OCI-LY1 (cell line): ENCODE measurements at regions not wholly inside any gene's neighbourhood (a gene's known extent, or its start where the extent isn't known, plus 50 kb on each side); places are given as distances from the start of the nearest gene placed in this dataset.

Source experiments
- H2AFZ ChIP-seq: fragments of 200-600 bp; sonication (generic), shearing (Covaris generic); 2 replicates; pipeline ENCODE4 v1.6.0; 2014; ENCODE audit warnings: antibody characterized with exemption, mild to moderate bottlenecking, low read length
- H3F3A ChIP-seq: fragments of 200-600 bp; sonication (generic), shearing (Covaris generic); 2 replicates; pipeline ENCODE4 v1.6.0; 2014; ENCODE audit warnings: mild to moderate bottlenecking, antibody characterized with exemption, low read length, moderate library complexity; ENCODE audit not compliant: insufficient read depth
- H3K27ac ChIP-seq: fragments of 200-600 bp; sonication (generic); 2 replicates; pipeline ENCODE4 v1.5.1; 2014; ENCODE audit warnings: low read length, mixed run types, mild to moderate bottlenecking, low read depth; ENCODE audit not compliant: poor library complexity, severe bottlenecking
- H3K27me3 ChIP-seq: fragments of 200-600 bp; sonication (generic); 2 replicates; pipeline ENCODE4 v1.6.0; 2014; ENCODE audit warnings: antibody characterized with exemption, mild to moderate bottlenecking, low read length, moderate library complexity; ENCODE audit not compliant: insufficient read depth
- H3K36me3 ChIP-seq: fragments of 200-600 bp; sonication (generic); 2 replicates; pipeline ENCODE4 v1.6.1; 2014; ENCODE audit warnings: mild to moderate bottlenecking, antibody characterized with exemption, low read length, moderate library complexity, mixed read lengths; ENCODE audit not compliant: insufficient read depth
- H3K4me1 ChIP-seq: fragments of 200-600 bp; sonication (generic); 2 replicates; pipeline ENCODE4 v1.5.1; 2014; ENCODE audit warnings: mild to moderate bottlenecking, low read length, moderate library complexity; ENCODE audit not compliant: insufficient read depth, severe bottlenecking
- H3K4me2 ChIP-seq: fragments of 200-600 bp; sonication (generic), shearing (Covaris generic); 2 replicates; pipeline ENCODE4 v1.6.1; 2014; ENCODE audit warnings: low read length
- H3K4me3 ChIP-seq: fragments of 200-600 bp; sonication (generic); 2 replicates; pipeline ENCODE4 v1.5.1; 2014; ENCODE audit warnings: low read length, low read depth, mild to moderate bottlenecking, mixed read lengths; ENCODE audit not compliant: poor library complexity, severe bottlenecking
- H3K79me2 ChIP-seq: fragments of 200-600 bp; shearing (Covaris generic); 2 replicates; pipeline ENCODE4 v1.6.1; 2016; ENCODE audit warnings: mixed run types, low read length, mixed read lengths; ENCODE audit not compliant: insufficient read depth
- H3K9ac ChIP-seq: fragments of 200-600 bp; sonication (generic), shearing (Covaris generic); 2 replicates; pipeline ENCODE4 v1.6.1; 2014; ENCODE audit warnings: mild to moderate bottlenecking, low read length, mixed read lengths
- H3K9me2 ChIP-seq: fragments of 200-600 bp; sonication (generic), shearing (Covaris generic); 2 replicates; pipeline ENCODE4 v1.6.1; 2014; ENCODE audit warnings: low read depth, mild to moderate bottlenecking, low read length, mixed read lengths
- H3K9me3 ChIP-seq: fragments of 200-600 bp; shearing (Covaris generic); 2 replicates; pipeline ENCODE4 v1.6.1; 2014; ENCODE audit warnings: low read length, mixed read lengths
- H4K20me1 ChIP-seq: fragments of 200-600 bp; sonication (generic), shearing (Covaris generic); 2 replicates; pipeline ENCODE4 v1.6.0; 2016; ENCODE audit warnings: mild to moderate bottlenecking, low read length; ENCODE audit not compliant: insufficient read depth
- CTCF ChIP-seq: fragments of 200-600 bp; sonication (generic), shearing (Covaris generic); IDR thresholded peaks from 2 replicates; pipeline ENCODE4 v1.5.1; 2017; ENCODE audit warnings: mild to moderate bottlenecking, antibody characterized with exemption, low read length, moderate library complexity, mixed read lengths
- EZH2 ChIP-seq: fragments of 200-600 bp; sonication (generic), shearing (Covaris generic); IDR thresholded peaks from 2 replicates; pipeline ENCODE4 v1.8.0; 2017; ENCODE audit warnings: borderline replicate concordance, mixed run types, mild to moderate bottlenecking, antibody characterized with exemption, low read length, moderate library complexity, mixed read lengths

- TF ChIP-seq CTCF = no peak
- no peak for TF ChIP-seq EZH2
- Histone ChIP-seq H3K27me3 (no peaks in the 10 kb centered on the region), H3K4me1 (no peaks in the 10 kb centered on the region)
Measured at GRCh38 chr3:43210049-43211027, 76.0 kb upstream of the SNRK start.

GRCh38 chr3:43207628-43208085 lies 78.7 kb upstream of the SNRK start:
- Histone ChIP-seq H3K9me2 (no peaks in the 10 kb centered on the region), H3K4me3 (no peak overlapping the region)
- TF ChIP-seq EZH2 (no peak), CTCF (no peak)

More at GRCh38 chr3:43210049-43211027, 76.0 kb upstream of the SNRK start:
- H3K9me2 ChIP-seq = no peaks in the 10 kb centered on the region
- no peak overlapping the region for H3K4me2 ChIP-seq
- no peak overlapping the region for H3K4me3 ChIP-seq
- H3K9ac ChIP-seq = no peak overlapping the region
- no peak overlapping the region for H2AFZ ChIP-seq
- H4K20me1 ChIP-seq = no peaks in the 10 kb centered on the region
- no peaks in the 10 kb centered on the region for H3K36me3 ChIP-seq
- H3K27ac ChIP-seq = no peak overlapping the region
- H3K79me2 ChIP-seq = no peaks in the 10 kb centered on the region
- H3K9me3 ChIP-seq = no peaks in the 10 kb centered on the region
- no peaks in the 10 kb centered on the region for H3F3A ChIP-seq

GRCh38 chr3:43206632-43207031 lies 79.7 kb upstream of the SNRK start:
- Histone ChIP-seq H3K27ac (no peak overlapping the region), H3K9me2 (no peaks in the 10 kb centered on the region), H3K9ac (no peak overlapping the region), H3K79me2 (no peaks in the 10 kb centered on the region), H3K4me1 (no peaks in the 10 kb centered on the region), H3F3A (no peaks in the 10 kb centered on the region), H3K27me3 (no peaks in the 10 kb centered on the region), H3K36me3 (no peaks in the 10 kb centered on the region), H3K4me3 (no peak overlapping the region), H3K4me2 (no peak overlapping the region), H2AFZ (no peak overlapping the region), H3K9me3 (no peaks in the 10 kb centered on the region), H4K20me1 (no peaks in the 10 kb centered on the region)
- TF ChIP-seq CTCF (no peak; the same call in 1 of the 2 replicates), EZH2 (no peak)

More at GRCh38 chr3:43207628-43208085, 78.7 kb upstream of the SNRK start:
- Histone ChIP-seq H3K9me3 (no peaks in the 10 kb centered on the region), H3K79me2 (no peaks in the 10 kb centered on the region), H3K27ac (no peak overlapping the region), H3K36me3 (no peaks in the 10 kb centered on the region), H3K27me3 (no peaks in the 10 kb centered on the region), H3K4me2 (no peak overlapping the region), H3K4me1 (no peaks in the 10 kb centered on the region), H3F3A (no peaks in the 10 kb centered on the region), H2AFZ (no peak overlapping the region), H3K9ac (no peak overlapping the region), H4K20me1 (no peaks in the 10 kb centered on the region)
